Kidney epithelial cell (primary cell): ENCODE measurements at regions not wholly inside any gene's neighbourhood (a gene's known extent, or its start where the extent isn't known, plus 50 kb on each side); places are given as distances from the start of the nearest gene placed in this dataset.
A peak's percentile ranks its signal among the peaks of the same experiment; 100 is the strongest.

Experiments used
- DNase-seq: peaks from one replicate; pipeline ENCODE4 v3.0.0-alpha.2; 2010; ENCODE audit warnings: low read depth
- H3K27me3 ChIP-seq: 2 replicates; pipeline ENCODE4 v1.6.0; 2011; ENCODE audit warnings: low read length; ENCODE audit not compliant: control insufficient read depth, insufficient read depth
- H3K36me3 ChIP-seq: 2 replicates; pipeline ENCODE4 v1.5.1; 2011; ENCODE audit warnings: low read length; ENCODE audit not compliant: control insufficient read depth, insufficient read depth
- H3K4me3 ChIP-seq: 2 replicates; pipeline ENCODE4 v1.5.1; 2011; ENCODE audit warnings: low read depth, mild to moderate bottlenecking, control low read depth, low read length
- CTCF ChIP-seq: IDR thresholded peaks from 2 replicates; pipeline ENCODE4 v1.5.1; 2011; ENCODE audit warnings: mild to moderate bottlenecking, moderate library complexity, low read length, control low read depth, inconsistent platforms; ENCODE audit not compliant: insufficient read depth, poor library complexity, severe bottlenecking

DNA sequence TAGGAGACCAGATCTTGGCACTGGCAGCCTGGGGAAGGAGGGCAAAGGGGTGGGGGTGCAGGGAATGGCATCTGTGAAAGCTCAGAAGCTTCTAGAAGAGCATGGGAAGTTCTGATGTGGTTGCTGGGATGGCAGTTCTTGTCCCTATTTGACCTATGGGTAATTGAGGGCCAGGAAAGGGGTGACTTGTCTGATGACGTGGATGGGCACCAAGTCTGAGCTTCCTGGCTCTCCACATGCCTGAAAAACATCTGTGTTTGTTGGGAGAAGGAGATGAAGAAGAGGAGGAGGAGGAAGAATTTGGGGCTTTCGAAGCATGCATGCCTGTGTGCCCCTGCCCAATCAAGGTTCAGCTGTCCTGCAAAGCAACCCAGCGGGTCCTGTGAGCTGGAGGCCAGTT, 158.8 kb downstream of the SMAD6 start:
- no peak for TF ChIP-seq CTCF
- no peak for DNase-seq
- H3K27me3 ChIP-seq, result no peaks in the 10 kb centered on the region

GRCh38 chr15:66862111-66862939, 160.3 kb downstream of the SMAD6 start:
- Histone ChIP-seq H3K27me3 (no peaks in the 10 kb centered on the region), H3K4me3 (no peak overlapping the region), H3K36me3 (no peaks in the 10 kb centered on the region)
- no peak for DNase-seq
- TF ChIP-seq CTCF, result no peak

More for the DNA sequence above, 158.8 kb downstream of the SMAD6 start:
- Histone ChIP-seq H3K4me3 (no peak overlapping the region), H3K36me3 (no peaks in the 10 kb centered on the region)

DNA sequence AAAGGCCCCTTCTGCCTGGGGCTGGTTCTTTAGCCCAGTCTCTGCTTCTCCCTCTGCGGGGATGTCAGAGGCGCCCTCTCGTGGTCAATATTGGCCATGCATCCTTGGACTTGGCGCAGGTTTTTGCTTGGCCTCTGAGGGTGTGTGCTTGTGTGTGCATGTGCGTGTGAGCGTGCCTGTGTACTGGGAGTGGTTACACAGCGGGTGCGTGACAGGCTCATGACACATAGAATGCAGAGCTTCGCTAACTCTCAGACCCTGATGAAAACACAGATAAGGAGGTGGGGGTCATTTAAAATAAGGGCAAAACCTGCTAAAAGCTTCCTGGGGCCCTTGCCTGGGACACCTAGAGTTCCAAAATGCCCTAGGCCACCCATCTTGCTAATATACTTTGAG, 160.9 kb downstream of the SMAD6 start:
- TF ChIP-seq CTCF, result peak; percentile 95
- H3K4me3 ChIP-seq, result no peak overlapping the region
- peak; percentile 32 for DNase-seq
- H3K27me3 ChIP-seq, result no peaks in the 10 kb centered on the region
- H3K36me3 ChIP-seq, result no peaks in the 10 kb centered on the region

GRCh38 chr15:66863390-66864085, 161.5 kb downstream of the SMAD6 start:
- no peaks in the 10 kb centered on the region for H3K27me3 ChIP-seq
- no peak for TF ChIP-seq CTCF
- no peak for DNase-seq
- H3K36me3 ChIP-seq, result no peaks in the 10 kb centered on the region
- no peak overlapping the region for H3K4me3 ChIP-seq

- TF ChIP-seq CTCF, result no peak
- DNase-seq, result no peak
- Histone ChIP-seq H3K36me3 (no peaks in the 10 kb centered on the region), H3K27me3 (no peaks in the 10 kb centered on the region), H3K4me3 (no peak overlapping the region)
Observed at GRCh38 chr15:66864086-66864830, 162.2 kb downstream of the SMAD6 start.
